Hindlimb muscle (tissue), 1 donor: ENCODE measurements at regions not wholly inside any gene's neighbourhood (a gene's known extent, or its start where the extent isn't known, plus 50 kb on each side); places are given as distances from the start of the nearest gene placed in this dataset.
"Not testable (repeated sequence)": the region's sequence is repeated elsewhere in the genome, so short reads cannot be mapped to it uniquely, and the experiment has no call there.

Experiments
- DNase-seq: peaks from one replicate; pipeline ENCODE4 v3.0.0-alpha.2; 2013

GRCh38 chr7:152502813-152503790 lies 67.3 kb upstream of the KMT2C start:
- no peak for DNase-seq

GRCh38 chr7:152501506-152501905 lies 65.7 kb upstream of the KMT2C start:
- no peak for DNase-seq

GRCh38 chr7:152499969-152500368 lies 64.2 kb upstream of the KMT2C start:
- DNase-seq, result not testable (repeated sequence)

- DNase-seq, result no peak
These were observed 60.1 kb upstream of the KMT2C start for GRCh38 chr7:152495867-152496266.

- DNase-seq, result no peak
These were observed 57.1 kb upstream of the KMT2C start for GRCh38 chr7:152492952-152493351.

DNA sequence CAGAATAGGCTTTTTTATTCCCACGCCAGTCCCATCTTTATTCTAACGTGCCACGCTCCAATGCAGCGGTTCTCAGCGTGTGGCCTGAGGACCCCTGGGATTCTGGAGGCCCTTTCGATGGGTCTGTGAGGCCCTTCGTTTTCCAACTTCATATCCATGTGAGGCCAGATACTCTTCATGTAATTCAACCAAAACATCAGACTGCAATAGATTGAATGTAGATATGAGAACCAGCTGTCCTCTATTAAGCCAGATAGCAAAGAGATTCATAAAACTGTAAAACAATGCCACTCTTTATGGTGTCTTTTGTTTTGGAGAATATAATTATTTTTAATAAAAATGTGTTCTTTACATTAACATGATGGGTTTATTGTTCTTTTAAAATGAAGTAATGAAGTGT lies 53.2 kb upstream of the KMT2C start:
- no peak for DNase-seq

- no peak for DNase-seq
These were observed 51.2 kb upstream of the KMT2C start for GRCh38 chr7:152486968-152487367.

GRCh38 chr7:152485826-152486225 lies 50.0 kb upstream of the KMT2C start:
- DNase-seq, result no peak
